ENCODE measurements at regions not wholly inside any gene's neighbourhood (a gene's known extent, or its start where the extent isn't known, plus 50 kb on each side); places are given as distances from the start of the nearest gene placed in this dataset.

DNA sequence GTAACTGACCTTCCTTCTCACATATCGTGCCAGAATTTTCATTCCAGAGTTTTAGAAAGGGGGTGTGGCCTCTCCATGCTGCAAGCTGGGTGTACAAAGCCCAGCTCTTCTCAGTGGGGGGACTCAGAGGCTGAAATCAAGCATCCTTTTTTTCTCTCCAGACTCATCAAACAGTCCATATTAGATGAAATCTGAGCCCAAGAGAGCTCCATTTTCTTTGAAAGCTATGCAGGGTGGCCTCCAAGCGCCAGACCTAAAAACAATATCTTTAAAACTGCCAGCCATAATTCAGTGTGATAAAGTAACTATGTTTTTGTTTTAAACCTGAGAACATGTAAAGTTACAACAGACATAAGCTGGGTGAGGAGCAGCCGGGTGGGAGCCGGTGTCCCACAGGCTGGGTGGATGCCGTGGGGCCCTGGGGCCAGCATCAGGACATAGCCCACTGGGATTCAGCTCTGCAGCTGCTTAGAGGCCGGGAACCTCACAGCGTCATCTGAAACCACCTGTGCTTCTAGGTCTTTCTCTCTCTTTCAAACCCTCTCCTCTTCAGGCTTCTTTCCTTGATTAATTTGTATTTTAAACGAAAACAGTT, 249.2 kb downstream of the ZNF536 start:
- H3K56ac ChIP-seq (ENCODE audit: insufficient read length, low read depth, low read length), result no peak overlapping the region
- no peak overlapping the region for H3T11ph ChIP-seq (ENCODE audit: low read length)
- H3K18ac ChIP-seq (ENCODE audit: insufficient read length, low read depth, low read length), result no peak overlapping the region
- H3K27ac ChIP-seq (ENCODE audit: insufficient read length, low read depth, low read length), result no peak overlapping the region
- H3K23ac ChIP-seq (ENCODE audit: insufficient read length, low read depth, low read length), result no peak overlapping the region
- no peak overlapping the region for H3K14ac ChIP-seq (ENCODE audit: insufficient read depth, low read length)
- DNase-seq, result no peak
- H3K27me3 Mint-ChIP-seq (ENCODE audit: low read depth), result peaks cover 1% of the 10 kb centered on the region; the same call in 1 of the 2 replicates
- no peak overlapping the region for H2AFZ ChIP-seq (ENCODE audit: low read length)
- H3K4me2 ChIP-seq (ENCODE audit: insufficient read depth, insufficient read length, low read length), result no peak overlapping the region
- no peak overlapping the region for H2AK5ac ChIP-seq (ENCODE audit: insufficient read length, low read length)
- H3K36me3 Mint-ChIP-seq (ENCODE audit: insufficient read depth in 1 of 3, low read depth in 3 of 3), result peaks cover 0 to 10% (median 0%) of the 10 kb centered on the region in 3 experiments; a peak in 4 of 7 replicates
- H4K5ac ChIP-seq (ENCODE audit: insufficient read length, low read depth, low read length), result no peak overlapping the region
- H3K9me3 Mint-ChIP-seq, result peaks cover 8 to 13% of the 10 kb centered on the region in 2 experiments; a peak in 3 of 5 replicates
- no peak overlapping the region for H4K8ac ChIP-seq (replicated peaks; ENCODE audit: insufficient read length, low read depth, low read length)
- H4K91ac ChIP-seq (ENCODE audit: insufficient read length, low read depth, low read length), result no peak overlapping the region
- TF ChIP-seq, protein P1, sequence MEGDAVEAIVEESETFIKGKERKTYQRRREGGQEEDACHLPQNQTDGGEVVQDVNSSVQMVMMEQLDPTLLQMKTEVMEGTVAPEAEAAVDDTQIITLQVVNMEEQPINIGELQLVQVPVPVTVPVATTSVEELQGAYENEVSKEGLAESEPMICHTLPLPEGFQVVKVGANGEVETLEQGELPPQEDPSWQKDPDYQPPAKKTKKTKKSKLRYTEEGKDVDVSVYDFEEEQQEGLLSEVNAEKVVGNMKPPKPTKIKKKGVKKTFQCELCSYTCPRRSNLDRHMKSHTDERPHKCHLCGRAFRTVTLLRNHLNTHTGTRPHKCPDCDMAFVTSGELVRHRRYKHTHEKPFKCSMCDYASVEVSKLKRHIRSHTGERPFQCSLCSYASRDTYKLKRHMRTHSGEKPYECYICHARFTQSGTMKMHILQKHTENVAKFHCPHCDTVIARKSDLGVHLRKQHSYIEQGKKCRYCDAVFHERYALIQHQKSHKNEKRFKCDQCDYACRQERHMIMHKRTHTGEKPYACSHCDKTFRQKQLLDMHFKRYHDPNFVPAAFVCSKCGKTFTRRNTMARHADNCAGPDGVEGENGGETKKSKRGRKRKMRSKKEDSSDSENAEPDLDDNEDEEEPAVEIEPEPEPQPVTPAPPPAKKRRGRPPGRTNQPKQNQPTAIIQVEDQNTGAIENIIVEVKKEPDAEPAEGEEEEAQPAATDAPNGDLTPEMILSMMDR (conservative IDR thresholded peaks at IDR 0.05), result no peak
- H2BK5ac ChIP-seq (ENCODE audit: insufficient read length, low read length), result no peak overlapping the region
- no peaks in the 10 kb centered on the region for H3K27me3 ChIP-seq (ENCODE audit: insufficient read depth, low read length)
- no peak overlapping the region for H2BK120ac ChIP-seq (ENCODE audit: low read depth, low read length, poor library complexity, severe bottlenecking)
- H2BK20ac ChIP-seq (ENCODE audit: low read depth, low read length, poor library complexity, severe bottlenecking), result no peak overlapping the region
- H3K4me1 Mint-ChIP-seq, result peaks cover 3 to 6% of the 10 kb centered on the region in 2 experiments; a peak in 3 of 4 replicates
- no peaks in the 10 kb centered on the region for H3K23me2 ChIP-seq (ENCODE audit: insufficient read length, low read depth, low read length, poor library complexity, severe bottlenecking)
- no peak overlapping the region for H3K4ac ChIP-seq (ENCODE audit: low read depth, low read length)
- no peaks in the 10 kb centered on the region for H3K9me3 ChIP-seq (ENCODE audit: control insufficient read depth, low read depth, low read length)
- no peak overlapping the region for H3K27ac Mint-ChIP-seq
- H2BK12ac ChIP-seq (ENCODE audit: insufficient read length, low read depth, low read length), result no peak overlapping the region
- H3K79me2 ChIP-seq (ENCODE audit: insufficient read depth, low read length), result no peaks in the 10 kb centered on the region
- no CpG with 5 or more reads among the region's 8 CpGs for WGBS (ENCODE audit: extremely low coverage, insufficient read length, low lambda C conversion rate)
- H3K9ac ChIP-seq (ENCODE audit: extremely low read depth, insufficient read length, low read length), result no peak overlapping the region
- no peak overlapping the region for H2BK15ac ChIP-seq (ENCODE audit: low read depth, low read length)
- H3K4me3 Mint-ChIP-seq, result no peak overlapping the region
- no peaks in the 10 kb centered on the region for H3K79me1 ChIP-seq (ENCODE audit: insufficient read depth, low read depth, low read length, poor library complexity, severe bottlenecking)
- H3K4me1 ChIP-seq (ENCODE audit: insufficient read depth, low read length), result no peaks in the 10 kb centered on the region
- H4K20me1 ChIP-seq (ENCODE audit: control insufficient read depth, insufficient read depth, insufficient read length), result no peaks in the 10 kb centered on the region

All from H9 (cell line).